ENCODE measurements at regions not wholly inside any gene's neighbourhood (a gene's known extent, or its start where the extent isn't known, plus 50 kb on each side); places are given as distances from the start of the nearest gene placed in this dataset.

GRCh38 chr18:45526114-45526841 lies 89.0 kb upstream of the SLC14A2 start:
- DNase-seq (ENCODE audit: extremely low read depth in 1 of 11, low read depth in 9 of 11, low spot score in 4 of 11) = peak in 4 of 11 donors; percentile 56 to 75 (median 65)

- no peak for DNase-seq (ENCODE audit: extremely low read depth in 1 of 11, low read depth in 9 of 11, low spot score in 4 of 11)
Observed at GRCh38 chr18:45527891-45528290, 87.4 kb upstream of the SLC14A2 start.

GRCh38 chr18:45528712-45529336 lies 86.5 kb upstream of the SLC14A2 start:
- DNase-seq (ENCODE audit: extremely low read depth in 1 of 11, low read depth in 9 of 11, low spot score in 4 of 11) = no peak

GRCh38 chr18:45538444-45538843 lies 76.8 kb upstream of the SLC14A2 start:
- no peak for DNase-seq (ENCODE audit: extremely low read depth in 1 of 11, low read depth in 9 of 11, low spot score in 4 of 11)

GRCh38 chr18:45539491-45539891 lies 75.8 kb upstream of the SLC14A2 start:
- peak in 6 of 11 donors; percentile 51 to 85 (median 80) for DNase-seq (ENCODE audit: extremely low read depth in 1 of 11, low read depth in 9 of 11, low spot score in 4 of 11)

- DNase-seq (ENCODE audit: extremely low read depth in 1 of 11, low read depth in 9 of 11, low spot score in 4 of 11) = peak in 3 of 11 donors; percentile 46 to 66 (median 51)
Observed at GRCh38 chr18:45540125-45540524, 75.2 kb upstream of the SLC14A2 start.

GRCh38 chr18:45541421-45541820 lies 73.9 kb upstream of the SLC14A2 start:
- no peak for DNase-seq (ENCODE audit: extremely low read depth in 1 of 11, low read depth in 9 of 11, low spot score in 4 of 11)

GRCh38 chr18:45542043-45542442 lies 73.2 kb upstream of the SLC14A2 start:
- DNase-seq (ENCODE audit: extremely low read depth in 1 of 11, low read depth in 9 of 11, low spot score in 4 of 11) = no peak

- DNase-seq (ENCODE audit: extremely low read depth in 1 of 11, low read depth in 9 of 11, low spot score in 4 of 11) = no peak
Observed at GRCh38 chr18:45547910-45548309, 67.4 kb upstream of the SLC14A2 start.

- DNase-seq (ENCODE audit: extremely low read depth in 1 of 11, low read depth in 9 of 11, low spot score in 4 of 11) = no peak
Observed at GRCh38 chr18:45548614-45549013, 66.7 kb upstream of the SLC14A2 start.

- DNase-seq (ENCODE audit: extremely low read depth in 1 of 11, low read depth in 9 of 11, low spot score in 4 of 11) = peak in 2 of 11 donors; percentile 27 to 63
Observed at GRCh38 chr18:45549290-45549689, 66.0 kb upstream of the SLC14A2 start.

- DNase-seq (ENCODE audit: extremely low read depth in 1 of 11, low read depth in 9 of 11, low spot score in 4 of 11) = no peak
Observed at GRCh38 chr18:45551142-45551815, 64.0 kb upstream of the SLC14A2 start.

- DNase-seq (ENCODE audit: extremely low read depth in 1 of 11, low read depth in 9 of 11, low spot score in 4 of 11) = no peak
Observed at GRCh38 chr18:45553723-45554388, 61.4 kb upstream of the SLC14A2 start.

GRCh38 chr18:45554389-45554737 lies 60.9 kb upstream of the SLC14A2 start:
- peak in 7 of 11 donors; percentile 59 to 84 (median 75) for DNase-seq (ENCODE audit: extremely low read depth in 1 of 11, low read depth in 9 of 11, low spot score in 4 of 11)

- DNase-seq (ENCODE audit: extremely low read depth in 1 of 11, low read depth in 9 of 11, low spot score in 4 of 11) = no peak
Observed at GRCh38 chr18:45556222-45556621, 59.1 kb upstream of the SLC14A2 start.

- DNase-seq (ENCODE audit: extremely low read depth in 1 of 11, low read depth in 9 of 11, low spot score in 4 of 11) = no peak
Observed at GRCh38 chr18:45557287-45557686, 58.0 kb upstream of the SLC14A2 start.

- DNase-seq (ENCODE audit: extremely low read depth in 1 of 11, low read depth in 9 of 11, low spot score in 4 of 11) = no peak
Observed at GRCh38 chr18:45557779-45558178, 57.5 kb upstream of the SLC14A2 start.

- no peak for DNase-seq (ENCODE audit: extremely low read depth in 1 of 11, low read depth in 9 of 11, low spot score in 4 of 11)
Observed at GRCh38 chr18:45559258-45559657, 56.0 kb upstream of the SLC14A2 start.

GRCh38 chr18:45560870-45561269 lies 54.4 kb upstream of the SLC14A2 start:
- no peak for DNase-seq (ENCODE audit: extremely low read depth in 1 of 11, low read depth in 9 of 11, low spot score in 4 of 11)

Data from renal cortex interstitium (tissue), 11 donors.